H1 (cell line): ENCODE measurements at regions not wholly inside any gene's neighbourhood (a gene's known extent, or its start where the extent isn't known, plus 50 kb on each side); places are given as distances from the start of the nearest gene placed in this dataset.

Source experiments
- CTCF ChIA-PET: fragments of 300-600 bp; sonication (Branson Sonifier 250); formaldehyde crosslinking; loops from one replicate; lab custom pipeline; 2021; ENCODE audit not compliant: partially characterized antibody; lab: Charles Lee
- POLR2A ChIA-PET: fragments of 300-600 bp; sonication (Branson Sonifier 250); formaldehyde crosslinking; loops from one replicate; lab custom pipeline; 2021; ENCODE audit warnings: inconsistent platforms; ENCODE audit not compliant: partially characterized antibody; lab: Charles Lee
- DNase-seq, 2 experiments: peaks; one replicate each; pipeline versions ENCODE4 v3.0.0 to v3.0.0-alpha.2; 2010 to 2022; ENCODE audit warnings: low spot score in 2 of 2, low read depth in 1 of 2, mixed read lengths in 1 of 2
- FAIRE-seq: peaks from 2 replicates; lab custom pipeline; 2011; peaks lifted over from hg19 to GRCh38; lab: Jason Lieb, UNC
- H2AFZ ChIP-seq: 2 replicates; pipeline ENCODE4 v1.8.1; 2012; ENCODE audit warnings: low read length, inconsistent platforms
- H2AK5ac ChIP-seq: 2 replicates; pipeline ENCODE4 v1.6.1; 2013; ENCODE audit warnings: low read depth, low read length
- H2BK120ac ChIP-seq: replicated peaks from 2 replicates; pipeline ENCODE3; 2013; ENCODE audit warnings: low read depth, low read length, inconsistent platforms
- H2BK12ac ChIP-seq: 2 replicates; pipeline ENCODE4 v1.6.1; 2013; ENCODE audit warnings: low read depth, low read length
- H2BK15ac ChIP-seq: 2 replicates; pipeline ENCODE4 v1.6.1; 2013; ENCODE audit warnings: low read length
- H2BK20ac ChIP-seq: 2 replicates; pipeline ENCODE4 v1.6.1; 2013; ENCODE audit warnings: low read length
- H2BK5ac ChIP-seq: 2 replicates; pipeline ENCODE4 v1.6.1; 2013; ENCODE audit warnings: low read depth, low read length
- H3K14ac ChIP-seq: 2 replicates; pipeline ENCODE4 v1.6.1; 2013; ENCODE audit warnings: inconsistent platforms; ENCODE audit not compliant: insufficient read length
- H3K18ac ChIP-seq: 2 replicates; pipeline ENCODE4 v1.6.1; 2013; ENCODE audit warnings: low read length; ENCODE audit errors: extremely low read depth
- H3K23ac ChIP-seq: 2 replicates; pipeline ENCODE4 v1.6.1; 2013; ENCODE audit warnings: inconsistent platforms; ENCODE audit not compliant: insufficient read length
- H3K23me2 ChIP-seq: 2 replicates; pipeline ENCODE4 v1.6.1; 2013; ENCODE audit warnings: low read depth, low read length
- H3K27ac ChIP-seq: 2 replicates; pipeline ENCODE4 v1.6.1; 2011; ENCODE audit warnings: low read depth, low read length, inconsistent platforms
- H3K27me3 ChIP-seq, 4 experiments: replicated peaks in 1 of 4; 1 replicate in 1 of 4; 2 replicates in 3 of 4; pipeline versions ENCODE4 v1.6.1 to v1.8.1; 2011 to 2013; ENCODE audit warnings: low read length in 3 of 4, mild to moderate bottlenecking in 3 of 4, inconsistent platforms in 2 of 4, mixed read lengths in 2 of 4, moderate library complexity in 1 of 4; ENCODE audit not compliant: control insufficient read depth in 3 of 4, insufficient read depth in 3 of 4; ENCODE audit errors: extremely low read depth in 1 of 4
- H3K36me3 ChIP-seq, 4 experiments: 2 replicates each; pipeline versions ENCODE4 v1.6.1 to v1.8.1; 2011 to 2013; ENCODE audit warnings: mild to moderate bottlenecking in 4 of 4, low read length in 3 of 4, moderate library complexity in 2 of 4, control low read depth in 1 of 4, inconsistent platforms in 1 of 4; ENCODE audit not compliant: insufficient read depth in 4 of 4, control insufficient read depth in 2 of 4
- H3K4ac ChIP-seq: replicated peaks from 2 replicates; pipeline ENCODE3; 2013; ENCODE audit warnings: low read length, low read depth, mixed read lengths, inconsistent platforms; ENCODE audit not compliant: insufficient read length
- H3K4me1 ChIP-seq, 4 experiments: replicated peaks in 1 of 4; 1 replicate in 1 of 4; 2 replicates in 3 of 4; pipeline versions ENCODE4 v1.6.1 to v1.8.1; 2011 to 2013; ENCODE audit warnings: low read length in 3 of 4, inconsistent platforms in 2 of 4, mixed read lengths in 1 of 4; ENCODE audit not compliant: insufficient read depth in 4 of 4, control insufficient read depth in 3 of 4
- H3K4me2 ChIP-seq, 2 experiments: 2 replicates each; pipeline versions ENCODE4 v1.6.1 to v1.8.1; 2011 to 2013; ENCODE audit warnings: low read depth in 2 of 2, low read length in 2 of 2, control low read depth in 1 of 2, inconsistent platforms in 1 of 2, mild to moderate bottlenecking in 1 of 2; ENCODE audit not compliant: insufficient read depth in 1 of 2
- H3K4me3 ChIP-seq, 4 experiments: fragments of 200-600, 300-600 bp in 1 of 4; sonication (generic), shearing (Covaris generic), sonication (Bioruptor Twin) in 1 of 4; 2 replicates each; pipeline versions ENCODE4 v1.5.1 to v1.8.1; 2011 to 2016; ENCODE audit warnings: low read length in 4 of 4, low read depth in 3 of 4, control low read depth in 2 of 4, inconsistent platforms in 2 of 4, mild to moderate bottlenecking in 2 of 4, mixed read lengths in 1 of 4, moderate library complexity in 1 of 4; ENCODE audit not compliant: insufficient read depth in 2 of 4; ENCODE audit errors: extremely low read depth in 1 of 4
- H3K56ac ChIP-seq: replicated peaks from 2 replicates; pipeline ENCODE3; 2013; ENCODE audit warnings: low read depth, mild to moderate bottlenecking, mixed read lengths, low read length, inconsistent platforms; ENCODE audit not compliant: insufficient read length
- H3K79me1 ChIP-seq: 2 replicates; pipeline ENCODE4 v1.6.1; 2013; ENCODE audit warnings: low read depth, low read length, control low read depth
- H3K79me2 ChIP-seq, 2 experiments: 2 replicates each; pipeline versions ENCODE4 v1.6.1 to v1.8.1; 2012 to 2013; ENCODE audit warnings: low read length in 2 of 2, mild to moderate bottlenecking in 2 of 2, inconsistent platforms in 1 of 2; ENCODE audit not compliant: insufficient read depth in 2 of 2, control insufficient read depth in 1 of 2
- H3K9ac ChIP-seq, 4 experiments: replicated peaks in 1 of 4; 1 replicate in 1 of 4; 2 replicates in 3 of 4; pipeline versions ENCODE4 v1.6.1 to v1.8.1; 2011 to 2013; ENCODE audit warnings: low read depth in 3 of 4, low read length in 3 of 4, control low read depth in 2 of 4, mild to moderate bottlenecking in 2 of 4, moderate library complexity in 2 of 4, inconsistent platforms in 1 of 4; ENCODE audit errors: extremely low read depth in 1 of 4
- H3K9me3 ChIP-seq, 2 experiments: 2 replicates each; pipeline versions ENCODE4 v1.6.1 to v1.8.1; 2012 to 2013; ENCODE audit warnings: mild to moderate bottlenecking in 2 of 2, moderate library complexity in 2 of 2, control low read depth in 1 of 2, inconsistent platforms in 1 of 2, low read depth in 1 of 2, low read length in 1 of 2, mixed read lengths in 1 of 2; ENCODE audit not compliant: insufficient read depth in 2 of 2
- H4K20me1 ChIP-seq, 2 experiments: replicated peaks in 1 of 2; 2 replicates each; pipeline versions ENCODE3 to v1.8.1; 2011 to 2013; ENCODE audit warnings: inconsistent platforms in 2 of 2, low read length in 2 of 2, mild to moderate bottlenecking in 1 of 2; ENCODE audit not compliant: insufficient read depth in 2 of 2, control insufficient read depth in 1 of 2
- H4K5ac ChIP-seq: 2 replicates; pipeline ENCODE4 v1.6.1; 2013; ENCODE audit warnings: low read length, low read depth, mixed read lengths, inconsistent platforms; ENCODE audit not compliant: insufficient read length
- H4K8ac ChIP-seq: 2 replicates; pipeline ENCODE4 v1.8.0; 2013; ENCODE audit warnings: mild to moderate bottlenecking, moderate library complexity, low read length, inconsistent platforms; ENCODE audit not compliant: insufficient read depth; ENCODE audit errors: extremely low read depth
- H4K91ac ChIP-seq: replicated peaks from 2 replicates; pipeline ENCODE3; 2013; ENCODE audit warnings: low read length, mixed read lengths, inconsistent platforms; ENCODE audit not compliant: insufficient read length
- BACH1 ChIP-seq: IDR thresholded peaks from 2 replicates; pipeline ENCODE4 v1.6.1; 2012; ENCODE audit warnings: low read length, improper control_type of control experiment
- SAP30 ChIP-seq: fragments of 300-600 bp; sonication (generic); IDR thresholded peaks from 2 replicates; pipeline ENCODE4 v1.7.1; 2012; ENCODE audit warnings: low read length, moderate library complexity, mild to moderate bottlenecking, inconsistent platforms; ENCODE audit not compliant: insufficient read depth, insufficient replicate concordance
- SP4 ChIP-seq: IDR thresholded peaks from 2 replicates; pipeline ENCODE4 v1.6.1; 2012; ENCODE audit warnings: low read length, inconsistent platforms
- WGBS, 2 experiments: shearing (Covaris generic) in 1 of 2; methylation state at CpG; one replicate each; pipeline versions ENCODE4 v1.1.6 to v1.1.7; 2013 to 2015; ENCODE audit warnings: low lambda C conversion rate in 2 of 2, mixed read lengths in 2 of 2, inconsistent platforms in 1 of 2, low coverage in 1 of 2, missing lambda C conversion rate in 1 of 2; ENCODE audit not compliant: insufficient replicate concordance in 2 of 2, insufficient coverage in 1 of 2, insufficient read length in 1 of 2; ENCODE audit errors: extremely low coverage in 1 of 2, missing lambda C conversion rate in 1 of 2; 5-methylcytosine and 5-hydroxymethylcytosine counted together

- no peaks in the 10 kb centered on the region for H4K20me1 ChIP-seq
- no peak overlapping the region for H2BK120ac ChIP-seq
- H2BK12ac ChIP-seq, result no peak overlapping the region
- H3K79me1 ChIP-seq, result no peaks in the 10 kb centered on the region
- no peak overlapping the region for H3K4me2 ChIP-seq
- no peak overlapping the region for H2BK15ac ChIP-seq
- no peak overlapping the region for H3K56ac ChIP-seq
- H3K4ac ChIP-seq, result no peak overlapping the region
- H3K23me2 ChIP-seq, result peaks cover 1% of the 10 kb centered on the region
- no peak overlapping the region for H4K5ac ChIP-seq
- H2BK20ac ChIP-seq, result no peak overlapping the region
- H4K8ac ChIP-seq, result no peak overlapping the region
- ChIA-PET POLR2A (no interaction called here), CTCF (interaction anchor here (1.3 kb wide), 1 partner anchor 55 kb away, joined by 3 read pairs; no protein-coding TSS in a partner anchor)
- no peak overlapping the region for H3K27ac ChIP-seq
- DNase-seq (no peak), FAIRE-seq (no peak)
- H2BK5ac ChIP-seq, result no peak overlapping the region
- no peak overlapping the region for H2AK5ac ChIP-seq
- no peaks in the 10 kb centered on the region for H3K36me3 ChIP-seq
- H3K9me3 ChIP-seq, result no peaks in the 10 kb centered on the region
- H3K4me3 ChIP-seq, result no peak overlapping the region
- no peak overlapping the region for H3K14ac ChIP-seq
- no peak overlapping the region for H4K91ac ChIP-seq
- no peak overlapping the region for H3K9ac ChIP-seq
- no peak overlapping the region for H3K23ac ChIP-seq
- H2AFZ ChIP-seq, result no peak overlapping the region
- H3K79me2 ChIP-seq, result no peaks in the 10 kb centered on the region
- H3K27me3 ChIP-seq, result no peaks in the 10 kb centered on the region
- H3K4me1 ChIP-seq, result peaks cover 0 to 18% (median 4%) of the 10 kb centered on the region in 4 experiments; a peak in 5 of 7 replicates
- 89% methylated on average over 6 of the region's 6 CpGs; no CpG with 5 or more reads in 1 of the 2 experiments for WGBS, 2 experiments
- H3K18ac ChIP-seq, result no peak overlapping the region
- no peak for TF ChIP-seq SP4
- no peak for TF ChIP-seq SAP30
- TF ChIP-seq BACH1, result no peak
Observed at GRCh38 chr14:97153527-97153926, 356.3 kb downstream of the VRK1 start.
